ENCODE measurements at regions not wholly inside any gene's neighbourhood (a gene's known extent, or its start where the extent isn't known, plus 50 kb on each side); places are given as distances from the start of the nearest gene placed in this dataset.

DNA sequence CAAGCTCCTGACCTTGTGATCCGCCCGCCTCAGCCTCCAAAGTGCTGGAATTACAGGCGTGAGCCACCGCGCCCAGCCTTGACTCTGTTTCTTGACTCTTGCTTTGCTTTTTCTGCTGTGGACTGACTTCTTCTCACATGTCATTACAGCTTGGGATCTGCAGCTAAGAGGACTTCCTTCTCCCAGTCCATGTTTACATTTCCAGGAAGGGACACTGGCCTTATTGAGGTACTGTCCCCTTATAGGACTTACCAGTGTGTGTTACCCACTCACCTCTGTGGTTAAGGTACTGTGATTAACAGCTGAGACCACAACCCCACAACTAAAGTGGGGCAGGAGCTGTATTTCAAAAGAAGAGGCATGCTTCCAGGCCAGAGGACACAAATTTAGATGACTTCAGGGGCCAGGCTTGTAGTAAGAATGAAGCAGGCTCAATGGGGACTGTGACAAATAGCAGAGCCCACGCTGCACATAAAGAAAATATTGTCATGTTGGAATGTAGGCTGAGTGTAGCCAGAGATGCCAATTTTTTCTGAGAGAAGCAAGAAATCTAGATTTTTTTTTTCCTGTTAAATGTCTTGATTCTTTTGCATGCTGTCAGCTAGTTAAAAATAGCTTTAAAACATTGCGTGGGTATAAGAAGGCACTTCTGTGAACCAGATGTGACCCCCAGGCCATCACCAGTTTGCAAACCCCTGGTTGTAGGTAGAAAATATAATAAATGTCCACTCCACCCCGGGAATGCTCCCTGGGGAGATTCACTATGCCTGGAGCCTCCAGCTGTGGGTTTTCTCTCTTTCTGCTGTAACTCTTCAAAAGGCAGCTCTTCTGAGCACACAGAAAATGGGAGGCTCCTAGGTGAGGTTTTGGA is 75.0 kb downstream of the PTPDC1 start:
- H3K9me3 ChIP-seq: peaks cover 0 to 4% (median 0%) of the 10 kb centered on the region in 4 donors
- TF ChIP-seq POLR2A (IDR thresholded peaks at IDR 0.05) (no peak), EP300 (IDR thresholded peaks at IDR 0.05) (peak in 1 of 2 donors; percentile 52)
- TF ChIP-seq, protein P1, sequence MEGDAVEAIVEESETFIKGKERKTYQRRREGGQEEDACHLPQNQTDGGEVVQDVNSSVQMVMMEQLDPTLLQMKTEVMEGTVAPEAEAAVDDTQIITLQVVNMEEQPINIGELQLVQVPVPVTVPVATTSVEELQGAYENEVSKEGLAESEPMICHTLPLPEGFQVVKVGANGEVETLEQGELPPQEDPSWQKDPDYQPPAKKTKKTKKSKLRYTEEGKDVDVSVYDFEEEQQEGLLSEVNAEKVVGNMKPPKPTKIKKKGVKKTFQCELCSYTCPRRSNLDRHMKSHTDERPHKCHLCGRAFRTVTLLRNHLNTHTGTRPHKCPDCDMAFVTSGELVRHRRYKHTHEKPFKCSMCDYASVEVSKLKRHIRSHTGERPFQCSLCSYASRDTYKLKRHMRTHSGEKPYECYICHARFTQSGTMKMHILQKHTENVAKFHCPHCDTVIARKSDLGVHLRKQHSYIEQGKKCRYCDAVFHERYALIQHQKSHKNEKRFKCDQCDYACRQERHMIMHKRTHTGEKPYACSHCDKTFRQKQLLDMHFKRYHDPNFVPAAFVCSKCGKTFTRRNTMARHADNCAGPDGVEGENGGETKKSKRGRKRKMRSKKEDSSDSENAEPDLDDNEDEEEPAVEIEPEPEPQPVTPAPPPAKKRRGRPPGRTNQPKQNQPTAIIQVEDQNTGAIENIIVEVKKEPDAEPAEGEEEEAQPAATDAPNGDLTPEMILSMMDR (IDR thresholded peaks at IDR 0.05): no peak
- peaks cover 4 to 56% (median 28%) of the 10 kb centered on the region in 4 donors for H3K4me1 ChIP-seq
- H3K27ac ChIP-seq: peak overlapping the region; percentile 47 to 93 (median 71)
- WGBS, 2 donors: 44 to 45% methylated on average over 8 of the region's 8 CpGs
- DNase-seq (ENCODE audit: low spot score in 2 of 2): no peak
- H3K27me3 ChIP-seq: no peaks in the 10 kb centered on the region
- no peak overlapping the region for H3K4me3 ChIP-seq
- no peaks in the 10 kb centered on the region for H3K36me3 ChIP-seq

DNA sequence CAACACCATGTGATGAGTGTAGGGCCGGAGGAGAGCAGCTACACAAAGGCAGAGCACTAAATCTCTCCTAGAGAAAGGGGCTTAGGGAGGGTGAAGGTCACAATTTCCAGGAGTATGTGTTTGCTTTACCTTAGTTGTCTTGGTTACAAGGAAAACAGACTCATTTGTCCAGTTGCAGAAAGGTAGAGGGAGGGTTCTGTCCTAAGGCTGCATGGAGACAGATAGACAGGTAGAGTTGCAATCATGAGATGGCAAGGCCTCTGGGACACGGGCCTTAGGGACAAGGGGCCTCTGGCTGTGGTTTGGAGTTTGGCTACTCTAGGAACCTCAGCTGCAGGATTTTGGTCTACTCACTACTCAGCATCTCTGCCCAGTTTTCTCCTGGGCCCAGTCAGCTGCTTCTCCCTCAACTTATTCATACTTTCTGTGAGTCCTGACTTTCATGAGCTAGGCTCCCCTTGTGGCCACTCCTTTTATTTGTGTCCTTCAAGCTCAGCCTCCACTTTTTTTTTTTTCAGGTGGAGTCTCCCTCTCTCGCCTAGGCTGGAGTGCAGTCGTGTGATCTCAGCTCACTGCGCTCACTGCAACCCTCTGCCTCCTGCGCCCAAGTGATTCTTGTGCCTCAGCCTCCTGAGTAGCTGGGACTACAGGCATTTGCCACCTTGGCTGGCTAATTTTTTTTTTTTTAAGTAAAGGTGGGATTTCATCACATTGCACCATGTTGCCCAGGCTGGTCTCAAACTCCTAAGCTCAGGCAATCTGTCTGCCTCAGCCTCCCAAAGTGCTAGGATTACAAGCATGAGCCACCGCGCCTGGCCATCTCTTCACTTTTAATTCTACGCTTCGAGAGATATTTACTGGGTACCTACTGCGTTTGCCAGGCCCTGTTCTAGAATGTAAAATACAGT is 76.6 kb downstream of the PTPDC1 start:
- Histone ChIP-seq H3K4me1 (peaks cover 4 to 63% (median 33%) of the 10 kb centered on the region in 4 donors), H3K27me3 (no peaks in the 10 kb centered on the region), H3K9me3 (no peaks in the 10 kb centered on the region), H3K4me3 (no peak overlapping the region), H3K27ac (peak overlapping the region in 2 of 4 donors; percentile 81 to 93), H3K36me3 (no peaks in the 10 kb centered on the region)
- no peak for DNase-seq (ENCODE audit: low spot score in 2 of 2)
- TF ChIP-seq EP300 (IDR thresholded peaks at IDR 0.05) (no peak), POLR2A (IDR thresholded peaks at IDR 0.05) (no peak)
- TF ChIP-seq, protein P1 (IDR thresholded peaks at IDR 0.05): no peak
- WGBS, 2 donors: 90 to 97% methylated on average over 11 of the region's 11 CpGs

DNA sequence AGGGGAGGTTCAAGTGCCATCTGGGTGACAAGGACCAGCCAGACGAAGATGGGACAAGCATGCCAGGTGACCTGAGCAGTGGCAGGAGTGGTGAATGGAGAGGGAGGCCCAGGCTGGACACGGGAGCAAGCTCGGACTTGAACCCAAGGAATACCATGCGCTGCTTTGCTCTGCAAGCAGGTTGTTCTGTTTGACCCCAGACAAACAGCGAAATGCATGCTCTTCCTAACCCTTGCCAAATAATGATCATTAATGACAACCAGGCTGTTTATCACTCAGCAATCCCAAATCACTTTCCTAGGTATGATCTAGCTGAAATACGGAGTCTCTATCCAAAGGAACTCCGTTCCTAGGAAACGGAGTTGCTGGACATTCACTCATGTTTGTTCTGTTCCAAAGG is 77.4 kb downstream of the PTPDC1 start:
- no peak for DNase-seq (ENCODE audit: low spot score in 2 of 2)
- Histone ChIP-seq H3K36me3 (no peaks in the 10 kb centered on the region), H3K4me1 (peaks cover 4 to 56% (median 25%) of the 10 kb centered on the region in 4 donors), H3K9me3 (no peaks in the 10 kb centered on the region), H3K27ac (peak overlapping the region in 2 of 4 donors; percentile 81 to 93), H3K4me3 (no peak overlapping the region), H3K27me3 (no peaks in the 10 kb centered on the region)
- 90 to 97% methylated on average over 8 of the region's 8 CpGs for WGBS, 2 donors
- no peak for TF ChIP-seq EP300 (IDR thresholded peaks at IDR 0.05)
- TF ChIP-seq, protein P1 (IDR thresholded peaks at IDR 0.05): no peak
- TF ChIP-seq POLR2A (IDR thresholded peaks at IDR 0.05): no peak

- no peaks in the 10 kb centered on the region for H3K36me3 ChIP-seq
- H3K27ac ChIP-seq: peak overlapping the region in 3 of 4 donors; percentile 90 to 100 (median 99)
- no peaks in the 10 kb centered on the region for H3K9me3 ChIP-seq
- no peak for DNase-seq (ENCODE audit: low spot score in 2 of 2)
- WGBS, 2 donors: 56 to 67% methylated on average over 5 of the region's 5 CpGs
- TF ChIP-seq EP300 (IDR thresholded peaks at IDR 0.05): no peak
- no peak for TF ChIP-seq POLR2A (IDR thresholded peaks at IDR 0.05)
- TF ChIP-seq, protein P1 (IDR thresholded peaks at IDR 0.05): no peak
- H3K27me3 ChIP-seq: no peaks in the 10 kb centered on the region
- peak overlapping the region in 2 of 4 donors; percentile 38 to 91 for H3K4me3 ChIP-seq
- peaks cover 0 to 50% (median 26%) of the 10 kb centered on the region in 4 donors for H3K4me1 ChIP-seq
These were observed 80.7 kb downstream of the PTPDC1 start for GRCh38 chr9:94164806-94165549.
